ENCODE measurements at regions not wholly inside any gene's neighbourhood (a gene's known extent, or its start where the extent isn't known, plus 50 kb on each side); places are given as distances from the start of the nearest gene placed in this dataset.

DNA sequence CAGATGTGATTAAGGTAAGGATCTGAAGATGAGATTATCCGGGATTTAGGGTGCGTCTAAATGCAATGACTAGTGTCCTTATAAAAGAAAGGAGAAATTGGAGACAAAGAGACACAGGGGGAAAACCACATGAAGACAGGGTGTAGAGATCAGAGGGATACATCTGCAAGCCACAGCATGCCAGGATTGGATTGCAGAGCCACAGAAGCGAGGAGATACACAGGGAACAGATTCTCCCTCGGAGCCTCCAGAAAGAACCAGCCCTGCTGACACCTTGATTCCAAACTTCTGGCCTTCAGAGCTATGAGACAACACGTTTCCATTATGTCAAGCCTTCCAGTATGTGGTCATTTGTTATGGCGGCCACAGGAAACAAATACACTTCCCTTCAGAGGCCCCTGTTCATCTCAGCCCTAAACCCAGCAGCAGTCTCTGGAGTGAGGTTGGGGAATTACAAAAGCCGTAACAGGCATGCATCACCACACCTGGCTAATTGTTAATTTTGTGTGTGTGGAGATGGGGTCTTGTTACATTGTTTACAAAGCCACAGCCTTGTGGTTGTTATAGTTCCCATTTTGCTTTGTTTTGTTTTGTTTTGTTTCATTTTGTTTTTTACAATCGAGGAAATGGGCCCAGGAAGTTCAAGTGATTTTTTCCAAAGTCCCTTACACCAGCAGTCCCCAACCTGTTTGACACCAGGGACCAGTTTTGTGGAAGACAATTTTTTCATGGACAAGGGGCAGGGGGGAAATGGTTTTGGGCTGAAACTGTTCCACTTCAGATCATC lies 51.6 kb upstream of the LYRM9 start:
- Histone ChIP-seq H3K4me2 (no peak overlapping the region), H2AFZ (ENCODE audit: low read depth) (no peak overlapping the region), H4K20me1 (ENCODE audit: insufficient read depth) (no peaks in the 10 kb centered on the region), H3K4me1 (ENCODE audit: control insufficient read depth in 1 of 2, insufficient read depth in 2 of 2, low read depth in 1 of 2, low read length in 1 of 2) (no peaks in the 10 kb centered on the region; a peak in 1 of 4 replicates), H3K36me3 (replicated peaks in 1 of 2; ENCODE audit: control insufficient read depth in 1 of 2, insufficient read depth in 2 of 2, low read length in 1 of 2) (no peaks in the 10 kb centered on the region), H3K27ac (ENCODE audit: low read depth in 2 of 2, low read length in 1 of 2) (no peak overlapping the region), H3K9ac (no peak overlapping the region), H3K79me2 (ENCODE audit: insufficient read depth) (no peaks in the 10 kb centered on the region), H3K27me3 (ENCODE audit: insufficient read depth) (no peaks in the 10 kb centered on the region), H3F3A (replicated peaks; ENCODE audit: insufficient read depth) (no peaks in the 10 kb centered on the region), H3K9me3 (no peaks in the 10 kb centered on the region), H3K9me2 (no peaks in the 10 kb centered on the region), H3K4me3 (ENCODE audit: low read depth in 2 of 2, low read length in 1 of 2) (no peak overlapping the region)
- TF ChIP-seq FOSL2 (IDR thresholded peaks at IDR 0.05; ENCODE audit: borderline replicate concordance, low read depth), result no peak
- TF ChIP-seq RCOR1 (IDR thresholded peaks at IDR 0.05; ENCODE audit: low read length), result no peak
- TF ChIP-seq GABPA (IDR thresholded peaks at IDR 0.05; ENCODE audit: low read depth), result no peak
- TF ChIP-seq SMC3 (IDR thresholded peaks at IDR 0.05; ENCODE audit: low read depth, low read length), result no peak
- TF ChIP-seq TEAD4 (IDR thresholded peaks at IDR 0.05; ENCODE audit: borderline replicate concordance, insufficient read depth), result no peak
- no peak for TF ChIP-seq FOXJ3 (CRISPR knock-in tag; IDR thresholded peaks at IDR 0.05)
- TF ChIP-seq JUND (IDR thresholded peaks at IDR 0.05), result no peak
- TF ChIP-seq, protein P1, sequence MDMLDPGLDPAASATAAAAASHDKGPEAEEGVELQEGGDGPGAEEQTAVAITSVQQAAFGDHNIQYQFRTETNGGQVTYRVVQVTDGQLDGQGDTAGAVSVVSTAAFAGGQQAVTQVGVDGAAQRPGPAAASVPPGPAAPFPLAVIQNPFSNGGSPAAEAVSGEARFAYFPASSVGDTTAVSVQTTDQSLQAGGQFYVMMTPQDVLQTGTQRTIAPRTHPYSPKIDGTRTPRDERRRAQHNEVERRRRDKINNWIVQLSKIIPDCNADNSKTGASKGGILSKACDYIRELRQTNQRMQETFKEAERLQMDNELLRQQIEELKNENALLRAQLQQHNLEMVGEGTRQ (IDR thresholded peaks at IDR 0.05; ENCODE audit: borderline replicate concordance, low read depth, low read length), result no peak
- TF ChIP-seq, protein P2, sequence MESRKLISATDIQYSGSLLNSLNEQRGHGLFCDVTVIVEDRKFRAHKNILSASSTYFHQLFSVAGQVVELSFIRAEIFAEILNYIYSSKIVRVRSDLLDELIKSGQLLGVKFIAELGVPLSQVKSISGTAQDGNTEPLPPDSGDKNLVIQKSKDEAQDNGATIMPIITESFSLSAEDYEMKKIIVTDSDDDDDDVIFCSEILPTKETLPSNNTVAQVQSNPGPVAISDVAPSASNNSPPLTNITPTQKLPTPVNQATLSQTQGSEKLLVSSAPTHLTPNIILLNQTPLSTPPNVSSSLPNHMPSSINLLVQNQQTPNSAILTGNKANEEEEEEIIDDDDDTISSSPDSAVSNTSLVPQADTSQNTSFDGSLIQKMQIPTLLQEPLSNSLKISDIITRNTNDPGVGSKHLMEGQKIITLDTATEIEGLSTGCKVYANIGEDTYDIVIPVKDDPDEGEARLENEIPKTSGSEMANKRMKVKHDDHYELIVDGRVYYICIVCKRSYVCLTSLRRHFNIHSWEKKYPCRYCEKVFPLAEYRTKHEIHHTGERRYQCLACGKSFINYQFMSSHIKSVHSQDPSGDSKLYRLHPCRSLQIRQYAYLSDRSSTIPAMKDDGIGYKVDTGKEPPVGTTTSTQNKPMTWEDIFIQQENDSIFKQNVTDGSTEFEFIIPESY (IDR thresholded peaks at IDR 0.05; ENCODE audit: borderline replicate concordance, low read depth), result no peak
- TF ChIP-seq, protein P3, sequence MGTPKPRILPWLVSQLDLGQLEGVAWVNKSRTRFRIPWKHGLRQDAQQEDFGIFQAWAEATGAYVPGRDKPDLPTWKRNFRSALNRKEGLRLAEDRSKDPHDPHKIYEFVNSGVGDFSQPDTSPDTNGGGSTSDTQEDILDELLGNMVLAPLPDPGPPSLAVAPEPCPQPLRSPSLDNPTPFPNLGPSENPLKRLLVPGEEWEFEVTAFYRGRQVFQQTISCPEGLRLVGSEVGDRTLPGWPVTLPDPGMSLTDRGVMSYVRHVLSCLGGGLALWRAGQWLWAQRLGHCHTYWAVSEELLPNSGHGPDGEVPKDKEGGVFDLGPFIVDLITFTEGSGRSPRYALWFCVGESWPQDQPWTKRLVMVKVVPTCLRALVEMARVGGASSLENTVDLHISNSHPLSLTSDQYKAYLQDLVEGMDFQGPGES (IDR thresholded peaks at IDR 0.05; ENCODE audit: low read depth, low read length), result no peak
- TF ChIP-seq, protein P4, sequence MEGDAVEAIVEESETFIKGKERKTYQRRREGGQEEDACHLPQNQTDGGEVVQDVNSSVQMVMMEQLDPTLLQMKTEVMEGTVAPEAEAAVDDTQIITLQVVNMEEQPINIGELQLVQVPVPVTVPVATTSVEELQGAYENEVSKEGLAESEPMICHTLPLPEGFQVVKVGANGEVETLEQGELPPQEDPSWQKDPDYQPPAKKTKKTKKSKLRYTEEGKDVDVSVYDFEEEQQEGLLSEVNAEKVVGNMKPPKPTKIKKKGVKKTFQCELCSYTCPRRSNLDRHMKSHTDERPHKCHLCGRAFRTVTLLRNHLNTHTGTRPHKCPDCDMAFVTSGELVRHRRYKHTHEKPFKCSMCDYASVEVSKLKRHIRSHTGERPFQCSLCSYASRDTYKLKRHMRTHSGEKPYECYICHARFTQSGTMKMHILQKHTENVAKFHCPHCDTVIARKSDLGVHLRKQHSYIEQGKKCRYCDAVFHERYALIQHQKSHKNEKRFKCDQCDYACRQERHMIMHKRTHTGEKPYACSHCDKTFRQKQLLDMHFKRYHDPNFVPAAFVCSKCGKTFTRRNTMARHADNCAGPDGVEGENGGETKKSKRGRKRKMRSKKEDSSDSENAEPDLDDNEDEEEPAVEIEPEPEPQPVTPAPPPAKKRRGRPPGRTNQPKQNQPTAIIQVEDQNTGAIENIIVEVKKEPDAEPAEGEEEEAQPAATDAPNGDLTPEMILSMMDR (IDR thresholded peaks at IDR 0.05), result no peak
- no peak for TF ChIP-seq EZH2phosphoT487 (IDR thresholded peaks at IDR 0.05; ENCODE audit: borderline replicate concordance, low read depth)
- TF ChIP-seq FOXM1 (IDR thresholded peaks at IDR 0.05; ENCODE audit: low read depth), result no peak
- TF ChIP-seq RFX5 (IDR thresholded peaks at IDR 0.05; ENCODE audit: low read length), result no peak
- TF ChIP-seq TCF12 (IDR thresholded peaks at IDR 0.05), result no peak
- TF ChIP-seq RAD21 (IDR thresholded peaks at IDR 0.05; ENCODE audit: low read length), result no peak
- no peak for TF ChIP-seq NRF1 (IDR thresholded peaks at IDR 0.05; ENCODE audit: low read depth, low read length)
- no peak for DNase-seq
- 42% methylated on average over 8 of the region's 8 CpGs for WGBS (ENCODE audit: low lambda C conversion rate)
- ChIA-PET CTCF (interaction anchor here (2.1 kb wide), 1 partner anchor 52 kb away, joined by 8 read pairs; the partner anchor contains the start of gene LYRM9), POLR2A (no interaction called here)

Data from SK-N-SH (cell line).